Right atrium auricular region (tissue), 2 donors: ENCODE measurements at regions not wholly inside any gene's neighbourhood (a gene's known extent, or its start where the extent isn't known, plus 50 kb on each side); places are given as distances from the start of the nearest gene placed in this dataset.
A peak's percentile ranks its signal among the peaks of the same experiment; 100 is the strongest.

ENCODE experiments used
- DNase-seq: peaks from one replicate; pipeline ENCODE4 v3.0.0-alpha.2; 2019; ENCODE audit warnings: low spot score
- H3K27ac ChIP-seq, 2 donors: fragments of 200-600 bp; sonication (generic); 1 replicate in 1 of 2; 2 replicates in 1 of 2; pipeline ENCODE4 v1.5.1; 2016 to 2019
- H3K27me3 ChIP-seq, 2 donors: fragments of 200-600 bp; sonication (generic); one replicate each; pipeline versions ENCODE4 v1.5.1 to v1.6.0; 2017 to 2019
- H3K36me3 ChIP-seq: fragments of 200-600 bp; sonication (generic); one replicate; pipeline ENCODE4 v1.5.1; 2016
- H3K4me1 ChIP-seq, 2 donors: fragments of 200-600 bp; sonication (generic); one replicate each; pipeline versions ENCODE4 v1.5.1 to v1.6.0; 2017 to 2019
- H3K4me3 ChIP-seq, 2 donors: fragments of 200-600 bp; sonication (generic); 1 replicate in 1 of 2; 2 replicates in 1 of 2; pipeline ENCODE4 v1.5.1; 2017 to 2019; ENCODE audit warnings: mild to moderate bottlenecking in 1 of 2, moderate library complexity in 1 of 2
- H3K9me3 ChIP-seq, 2 donors: fragments of 200-600 bp; sonication (generic); one replicate each; pipeline ENCODE4 v1.5.1; 2019
- TF ChIP-seq, protein P1 (sequence below), 2 donors: fragments of 200-600 bp; sonication (generic); IDR thresholded peaks; one replicate each; pipeline ENCODE4 v1.5.1; 2019; ENCODE audit warnings: antibody characterized with exemption in 2 of 2

DNA sequence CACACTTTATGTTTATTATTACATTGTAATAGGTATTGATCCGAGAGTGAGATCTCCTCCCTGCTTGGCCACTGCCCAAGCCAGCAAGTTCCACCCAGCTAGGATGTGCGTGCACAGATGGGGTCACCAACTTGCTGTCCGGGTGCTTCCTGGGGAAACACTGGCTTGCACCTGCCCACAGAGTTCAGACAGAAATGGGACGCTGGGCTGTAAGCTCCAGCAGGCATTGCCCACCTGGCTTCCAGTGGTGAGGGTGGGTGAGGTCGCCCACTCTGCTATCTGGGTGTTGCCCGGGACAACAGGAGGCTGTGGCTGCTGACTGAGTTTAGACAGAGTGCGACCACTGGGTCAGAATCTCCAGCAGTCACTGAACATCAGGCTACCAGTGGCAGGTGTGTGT, 289.8 kb upstream of the ANO3 start:
- Histone ChIP-seq H3K36me3 (no peaks in the 10 kb centered on the region), H3K27ac (no peak overlapping the region), H3K27me3 (no peaks in the 10 kb centered on the region), H3K9me3 (no peaks in the 10 kb centered on the region), H3K4me3 (no peak overlapping the region), H3K4me1 (peaks cover 0 to 7% of the 10 kb centered on the region in 2 donors)
- no peak for DNase-seq
- TF ChIP-seq, protein P1, sequence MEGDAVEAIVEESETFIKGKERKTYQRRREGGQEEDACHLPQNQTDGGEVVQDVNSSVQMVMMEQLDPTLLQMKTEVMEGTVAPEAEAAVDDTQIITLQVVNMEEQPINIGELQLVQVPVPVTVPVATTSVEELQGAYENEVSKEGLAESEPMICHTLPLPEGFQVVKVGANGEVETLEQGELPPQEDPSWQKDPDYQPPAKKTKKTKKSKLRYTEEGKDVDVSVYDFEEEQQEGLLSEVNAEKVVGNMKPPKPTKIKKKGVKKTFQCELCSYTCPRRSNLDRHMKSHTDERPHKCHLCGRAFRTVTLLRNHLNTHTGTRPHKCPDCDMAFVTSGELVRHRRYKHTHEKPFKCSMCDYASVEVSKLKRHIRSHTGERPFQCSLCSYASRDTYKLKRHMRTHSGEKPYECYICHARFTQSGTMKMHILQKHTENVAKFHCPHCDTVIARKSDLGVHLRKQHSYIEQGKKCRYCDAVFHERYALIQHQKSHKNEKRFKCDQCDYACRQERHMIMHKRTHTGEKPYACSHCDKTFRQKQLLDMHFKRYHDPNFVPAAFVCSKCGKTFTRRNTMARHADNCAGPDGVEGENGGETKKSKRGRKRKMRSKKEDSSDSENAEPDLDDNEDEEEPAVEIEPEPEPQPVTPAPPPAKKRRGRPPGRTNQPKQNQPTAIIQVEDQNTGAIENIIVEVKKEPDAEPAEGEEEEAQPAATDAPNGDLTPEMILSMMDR (IDR thresholded peaks at IDR 0.05) = no peak

- Histone ChIP-seq H3K27me3 (no peaks in the 10 kb centered on the region), H3K4me1 (peaks cover 0 to 18% of the 10 kb centered on the region in 2 donors), H3K9me3 (no peaks in the 10 kb centered on the region), H3K36me3 (no peaks in the 10 kb centered on the region), H3K4me3 (no peak overlapping the region), H3K27ac (no peak overlapping the region)
- TF ChIP-seq, protein P1 (IDR thresholded peaks at IDR 0.05) = no peak
- no peak for DNase-seq
Measured at GRCh38 chr11:26043665-26044064, 288.3 kb upstream of the ANO3 start.

DNA sequence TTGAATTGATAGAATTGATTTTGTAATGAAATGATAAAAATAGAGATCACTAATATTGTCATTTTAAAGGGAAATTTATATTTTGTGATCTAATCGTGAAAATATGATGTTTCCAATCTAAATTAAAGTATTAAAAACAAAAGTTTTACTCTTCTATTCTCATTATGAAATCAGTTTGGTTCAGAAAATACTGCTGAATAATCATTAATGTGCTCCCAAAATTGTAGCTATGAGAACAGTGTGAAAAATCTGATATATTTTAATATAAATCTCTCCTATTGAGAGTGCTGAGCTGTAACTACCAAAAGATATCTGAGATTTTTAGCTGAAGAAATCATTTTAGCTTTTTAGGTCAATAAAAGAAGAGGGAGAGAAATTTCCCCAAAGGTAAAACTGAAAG, 287.5 kb upstream of the ANO3 start:
- TF ChIP-seq, protein P1 (IDR thresholded peaks at IDR 0.05) = no peak
- Histone ChIP-seq H3K27ac (no peak overlapping the region), H3K9me3 (no peaks in the 10 kb centered on the region), H3K4me1 (peaks cover 0 to 25% of the 10 kb centered on the region in 2 donors), H3K27me3 (no peaks in the 10 kb centered on the region), H3K4me3 (no peak overlapping the region), H3K36me3 (no peaks in the 10 kb centered on the region)
- no peak for DNase-seq

- Histone ChIP-seq H3K4me3 (no peak overlapping the region), H3K4me1 (peaks cover 0 to 25% of the 10 kb centered on the region in 2 donors), H3K27me3 (no peaks in the 10 kb centered on the region), H3K27ac (peak overlapping the region in 1 of 2 donors; percentile 18), H3K36me3 (no peaks in the 10 kb centered on the region), H3K9me3 (no peaks in the 10 kb centered on the region)
- DNase-seq = no peak
- TF ChIP-seq, protein P1 (IDR thresholded peaks at IDR 0.05) = no peak
Measured at GRCh38 chr11:26045082-26045481, 286.8 kb upstream of the ANO3 start.

GRCh38 chr11:26048271-26048670, 283.7 kb upstream of the ANO3 start:
- no peak for DNase-seq
- peak overlapping the region; percentile 25 to 75 for H3K27ac ChIP-seq

DNA sequence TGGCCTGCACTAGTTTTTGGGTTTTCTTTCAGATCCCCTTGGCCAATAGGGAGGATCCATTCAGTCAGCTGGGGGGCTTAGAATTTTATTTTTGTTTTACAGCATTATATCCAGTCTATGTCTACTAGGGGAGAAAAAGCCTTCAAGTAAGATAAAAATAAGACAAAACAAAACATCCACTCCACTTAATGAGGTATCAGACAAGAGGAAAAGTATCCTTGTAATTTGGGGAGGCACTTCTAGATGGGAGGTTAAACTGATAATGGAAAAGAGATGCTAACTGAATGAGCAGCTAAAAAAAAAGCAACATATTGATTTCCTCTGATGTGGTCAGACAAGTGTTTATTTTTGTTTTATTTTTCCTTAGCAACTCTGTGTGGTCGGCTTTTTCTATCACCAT, 278.0 kb upstream of the ANO3 start:
- DNase-seq = no peak
- Histone ChIP-seq H3K9me3 (no peaks in the 10 kb centered on the region), H3K27ac (no peak overlapping the region), H3K4me1 (peaks cover 0 to 4% of the 10 kb centered on the region in 2 donors), H3K27me3 (no peaks in the 10 kb centered on the region), H3K4me3 (no peak overlapping the region), H3K36me3 (no peaks in the 10 kb centered on the region)
- TF ChIP-seq, protein P1 (IDR thresholded peaks at IDR 0.05) = no peak

More at GRCh38 chr11:26048271-26048670, 283.7 kb upstream of the ANO3 start:
- Histone ChIP-seq H3K36me3 (no peaks in the 10 kb centered on the region), H3K9me3 (no peaks in the 10 kb centered on the region), H3K4me3 (no peak overlapping the region), H3K27me3 (no peaks in the 10 kb centered on the region), H3K4me1 (peaks cover 0 to 25% of the 10 kb centered on the region in 2 donors)
- TF ChIP-seq, protein P1 (IDR thresholded peaks at IDR 0.05) = no peak
